Neutrophil (primary cell): ENCODE measurements at regions not wholly inside any gene's neighbourhood (a gene's known extent, or its start where the extent isn't known, plus 50 kb on each side); places are given as distances from the start of the nearest gene placed in this dataset.
"Not testable (repeated sequence)": the region's sequence is repeated elsewhere in the genome, so short reads cannot be mapped to it uniquely, and the experiment has no call there.

Experiments used
- H3K27ac ChIP-seq: fragments of 200-600 bp; sonication (generic); 2 replicates; pipeline ENCODE4 v1.5.1; 2016; ENCODE audit warnings: mild to moderate bottlenecking, moderate library complexity
- H3K27me3 ChIP-seq: fragments of 200-600 bp; sonication (generic); 2 replicates; pipeline ENCODE4 v1.6.0; 2016; ENCODE audit warnings: mild to moderate bottlenecking
- H3K36me3 ChIP-seq: fragments of 200-600 bp; sonication (generic); 2 replicates; pipeline ENCODE4 v1.5.1; 2017
- H3K4me1 ChIP-seq, 2 experiments: fragments of 200-600 bp in 1 of 2; sonication (generic) in 1 of 2; 1 replicate in 1 of 2; 2 replicates in 1 of 2; pipeline versions ENCODE4 v1.5.1 to v1.6.1; 2013 to 2016; ENCODE audit warnings: low read depth in 1 of 2, low read length in 1 of 2, mild to moderate bottlenecking in 1 of 2, moderate library complexity in 1 of 2; ENCODE audit not compliant: control insufficient read depth in 1 of 2, insufficient read depth in 1 of 2
- H3K4me3 ChIP-seq, 2 experiments: fragments of 200-600 bp in 1 of 2; sonication (generic) in 1 of 2; 1 replicate in 1 of 2; 2 replicates in 1 of 2; pipeline ENCODE4 v1.5.1; 2013 to 2016; ENCODE audit warnings: low read depth in 1 of 2, low read length in 1 of 2, mild to moderate bottlenecking in 1 of 2, moderate library complexity in 1 of 2
- H3K9me3 ChIP-seq: fragments of 200-600 bp; sonication (generic); 2 replicates; pipeline ENCODE4 v1.5.1; 2016
- CTCF ChIP-seq: fragments of 200-600 bp; sonication (generic); IDR thresholded peaks from 2 replicates; pipeline ENCODE4 v1.5.1; 2016; ENCODE audit warnings: antibody characterized with exemption

- H3K27me3 ChIP-seq: no peaks in the 10 kb centered on the region
- H3K36me3 ChIP-seq: no peaks in the 10 kb centered on the region
- no peaks in the 10 kb centered on the region for H3K4me1 ChIP-seq
- no peaks in the 10 kb centered on the region for H3K9me3 ChIP-seq
- H3K27ac ChIP-seq: no peak overlapping the region
- TF ChIP-seq CTCF: no peak
- no peak overlapping the region for H3K4me3 ChIP-seq
Observed at GRCh38 chr7:80026766-80027165, 107.9 kb upstream of the GNAI1 start.

GRCh38 chr7:80020277-80020676 lies 114.4 kb upstream of the GNAI1 start:
- Histone ChIP-seq H3K4me1 (peaks cover 12 to 16% of the 10 kb centered on the region in 2 experiments), H3K27ac (peak overlapping the region; percentile 72)
- not testable (repeated sequence) for H3K9me3 ChIP-seq, H3K36me3 ChIP-seq, H3K27me3 ChIP-seq, H3K4me3 ChIP-seq

- H3K27ac ChIP-seq: peak overlapping the region; percentile 72
- H3K4me1 ChIP-seq: peaks cover 12 to 16% of the 10 kb centered on the region in 2 experiments
- peak overlapping the region; percentile 10 to 18 for H3K4me3 ChIP-seq
- not testable (repeated sequence) for H3K36me3 ChIP-seq, H3K9me3 ChIP-seq, H3K27me3 ChIP-seq
Observed at GRCh38 chr7:80019809-80020207, 114.8 kb upstream of the GNAI1 start.

- Histone ChIP-seq H3K9me3 (no peaks in the 10 kb centered on the region), H3K27ac (peak overlapping the region; percentile 72), H3K27me3 (no peaks in the 10 kb centered on the region), H3K4me3 (peak overlapping the region; percentile 10 to 18), H3K36me3 (no peaks in the 10 kb centered on the region), H3K4me1 (peaks cover 12 to 16% of the 10 kb centered on the region in 2 experiments)
- TF ChIP-seq CTCF: peak; percentile 60
Observed at GRCh38 chr7:80018941-80019808, 115.5 kb upstream of the GNAI1 start.

- TF ChIP-seq CTCF: no peak
- Histone ChIP-seq H3K4me3 (no peak overlapping the region), H3K4me1 (peaks cover 12 to 16% of the 10 kb centered on the region in 2 experiments), H3K9me3 (no peaks in the 10 kb centered on the region), H3K27ac (no peak overlapping the region), H3K27me3 (no peaks in the 10 kb centered on the region), H3K36me3 (no peaks in the 10 kb centered on the region)
Observed at GRCh38 chr7:80017101-80017698, 117.4 kb upstream of the GNAI1 start.

- Histone ChIP-seq H3K27ac (no peak overlapping the region), H3K4me1 (peaks cover 4 to 7% of the 10 kb centered on the region in 2 experiments), H3K9me3 (no peaks in the 10 kb centered on the region), H3K4me3 (no peak overlapping the region), H3K36me3 (no peaks in the 10 kb centered on the region), H3K27me3 (no peaks in the 10 kb centered on the region)
- no peak for TF ChIP-seq CTCF
Observed at GRCh38 chr7:80014511-80014910, 120.1 kb upstream of the GNAI1 start.
